Endothelial cell of umbilical vein (primary cell): ENCODE measurements at regions not wholly inside any gene's neighbourhood (a gene's known extent, or its start where the extent isn't known, plus 50 kb on each side); places are given as distances from the start of the nearest gene placed in this dataset.

Source experiments
- POLR2A ChIP-seq: IDR thresholded peaks from 2 replicates; pipeline ENCODE4 v1.6.1; 2012; ENCODE audit warnings: low read depth, mild to moderate bottlenecking, control low read depth, low read length
- TF ChIP-seq, protein P1 (sequence below), 2 donors: IDR thresholded peaks; 1 replicate in 1 of 2; 2 replicates in 1 of 2; pipeline ENCODE4 v1.5.1; 2011; ENCODE audit warnings: low read length in 2 of 2, mild to moderate bottlenecking in 2 of 2, moderate library complexity in 2 of 2, control low read depth in 1 of 2, inconsistent platforms in 1 of 2, low read depth in 1 of 2; ENCODE audit not compliant: insufficient read depth in 1 of 2; ENCODE audit errors: extremely low read depth in 1 of 2

DNA sequence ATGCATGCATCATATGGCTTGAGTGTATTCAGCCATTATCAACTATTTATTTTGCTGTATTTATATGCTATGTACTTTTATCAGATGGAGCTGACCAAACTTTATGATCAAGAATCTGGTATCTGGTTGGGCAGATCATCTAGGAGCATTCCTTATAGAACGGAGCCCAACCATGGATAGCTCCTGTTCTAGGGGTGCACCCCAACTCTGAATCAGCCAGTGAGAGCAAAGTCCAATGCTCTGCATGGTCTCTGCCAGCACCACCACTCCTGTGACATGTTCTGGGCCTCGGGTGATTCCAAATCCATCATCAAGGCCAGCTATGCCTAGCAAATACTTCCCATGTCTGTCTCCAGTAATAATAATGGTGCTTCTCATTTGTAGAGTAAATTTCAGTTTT, 517.5 kb downstream of the AGTPBP1 start:
- TF ChIP-seq, protein P1, sequence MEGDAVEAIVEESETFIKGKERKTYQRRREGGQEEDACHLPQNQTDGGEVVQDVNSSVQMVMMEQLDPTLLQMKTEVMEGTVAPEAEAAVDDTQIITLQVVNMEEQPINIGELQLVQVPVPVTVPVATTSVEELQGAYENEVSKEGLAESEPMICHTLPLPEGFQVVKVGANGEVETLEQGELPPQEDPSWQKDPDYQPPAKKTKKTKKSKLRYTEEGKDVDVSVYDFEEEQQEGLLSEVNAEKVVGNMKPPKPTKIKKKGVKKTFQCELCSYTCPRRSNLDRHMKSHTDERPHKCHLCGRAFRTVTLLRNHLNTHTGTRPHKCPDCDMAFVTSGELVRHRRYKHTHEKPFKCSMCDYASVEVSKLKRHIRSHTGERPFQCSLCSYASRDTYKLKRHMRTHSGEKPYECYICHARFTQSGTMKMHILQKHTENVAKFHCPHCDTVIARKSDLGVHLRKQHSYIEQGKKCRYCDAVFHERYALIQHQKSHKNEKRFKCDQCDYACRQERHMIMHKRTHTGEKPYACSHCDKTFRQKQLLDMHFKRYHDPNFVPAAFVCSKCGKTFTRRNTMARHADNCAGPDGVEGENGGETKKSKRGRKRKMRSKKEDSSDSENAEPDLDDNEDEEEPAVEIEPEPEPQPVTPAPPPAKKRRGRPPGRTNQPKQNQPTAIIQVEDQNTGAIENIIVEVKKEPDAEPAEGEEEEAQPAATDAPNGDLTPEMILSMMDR (IDR thresholded peaks at IDR 0.05; ENCODE audit: extremely low read depth in 1 of 2, insufficient read depth in 1 of 2, low read depth in 1 of 2, low read length in 2 of 2): no peak
- no peak for TF ChIP-seq POLR2A
